BLaER1 treated with 17β-estradiol and CSF1 and Interleukin-3, amounts not matched to agents 10 nM and 100 nM (cell line): ENCODE measurements at regions not wholly inside any gene's neighbourhood (a gene's known extent, or its start where the extent isn't known, plus 50 kb on each side); places are given as distances from the start of the nearest gene placed in this dataset.
"Not testable (repeated sequence)": the region's sequence is repeated elsewhere in the genome, so short reads cannot be mapped to it uniquely, and the experiment has no call there.

Source experiments
- H3K27ac ChIP-seq, 11 experiments: shearing (Covaris generic); formaldehyde crosslinking; 2 replicates each; pipeline ENCODE4 v1.8.1; 2022
- H3K27me3 ChIP-seq, 11 experiments: shearing (Covaris generic); formaldehyde crosslinking; 2 replicates each; pipeline ENCODE4 v1.8.1; 2022
- H3K36me3 ChIP-seq, 11 experiments: shearing (Covaris generic); formaldehyde crosslinking; 2 replicates each; pipeline ENCODE4 v1.8.1; 2022
- H3K4me1 ChIP-seq, 10 experiments: shearing (Covaris generic); formaldehyde crosslinking; 2 replicates each; pipeline ENCODE4 v1.8.1; 2022
- H3K4me2 ChIP-seq, 11 experiments: shearing (Covaris generic); formaldehyde crosslinking; 2 replicates each; pipeline ENCODE4 v1.8.1; 2022
- H3K4me3 ChIP-seq, 10 experiments: shearing (Covaris generic); formaldehyde crosslinking; 2 replicates each; pipeline ENCODE4 v1.8.1; 2022
- H3K9ac ChIP-seq, 11 experiments: shearing (Covaris generic); formaldehyde crosslinking; 2 replicates each; pipeline ENCODE4 v1.8.1; 2022
- H3K9me3 ChIP-seq, 11 experiments: shearing (Covaris generic); formaldehyde crosslinking; replicated peaks in 1 of 11; 2 replicates each; pipeline ENCODE4 v1.8.1; 2022
- H4K20me1 ChIP-seq, 11 experiments: shearing (Covaris generic); formaldehyde crosslinking; 2 replicates each; pipeline ENCODE4 v1.8.1; 2022
- Cebpa-rat ChIP-seq, 11 experiments: shearing (Covaris generic); IDR thresholded peaks; 2 replicates each; pipeline ENCODE4 v1.8.1; 2022

DNA sequence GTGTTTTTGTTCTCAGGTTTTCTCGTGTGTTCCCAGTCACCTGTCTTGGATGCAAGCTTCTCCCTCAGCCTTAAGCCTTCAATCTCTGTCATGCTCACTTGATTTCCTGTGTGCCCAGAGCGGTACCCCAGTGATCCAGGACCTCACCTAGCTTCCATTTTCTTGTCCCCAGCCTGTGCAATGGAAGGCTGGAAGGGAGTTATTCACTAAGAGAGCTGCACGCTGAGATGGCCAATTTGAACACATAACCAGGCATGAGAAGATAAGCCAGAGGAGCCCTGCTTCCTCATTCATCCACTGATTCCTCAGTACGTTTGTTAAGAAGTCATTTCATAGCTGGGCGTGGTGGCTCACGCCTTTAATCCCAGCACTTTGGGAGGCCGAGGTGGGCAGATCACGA, 130.8 kb upstream of the SERPINE2 start:
- H3K4me3 ChIP-seq, result no peak overlapping the region

DNA sequence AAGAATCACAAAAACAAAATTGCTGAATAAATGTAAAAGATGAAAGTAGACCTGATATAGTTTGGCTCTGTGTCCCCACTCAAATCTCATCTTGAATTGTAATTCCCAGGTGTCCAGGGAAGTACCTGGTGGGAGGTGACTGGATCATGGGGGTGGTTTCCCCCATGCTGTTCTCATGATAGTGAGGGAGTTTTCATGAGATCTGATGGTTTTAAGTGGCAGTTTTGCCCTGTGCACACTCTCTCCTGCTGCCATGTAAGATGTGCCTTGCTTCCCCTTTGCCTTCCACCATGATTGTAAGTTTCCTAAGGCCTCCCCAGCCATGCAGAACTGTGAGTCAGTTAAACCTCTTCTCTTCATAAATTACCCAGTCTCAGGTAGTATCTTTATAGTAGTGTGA, 128.7 kb upstream of the SERPINE2 start:
- H3K4me1 ChIP-seq, H3K9ac ChIP-seq, H3K4me2 ChIP-seq, H3K36me3 ChIP-seq, H3K4me3 ChIP-seq, H3K27ac ChIP-seq, H4K20me1 ChIP-seq, H3K27me3 ChIP-seq: not testable (repeated sequence)
- H3K9me3 ChIP-seq, result peaks cover 0 to 25% (median 5%) of the 10 kb centered on the region in 11 experiments; a peak in 9 of 22 replicates

More for the DNA sequence above, 130.8 kb upstream of the SERPINE2 start:
- no peak overlapping the region for H3K27ac ChIP-seq
- TF ChIP-seq Cebpa-rat (IDR thresholded peaks at IDR 0.05), result no peak
- no peak overlapping the region for H3K9ac ChIP-seq
- H3K36me3 ChIP-seq, result no peaks in the 10 kb centered on the region
- H3K9me3 ChIP-seq, result peaks cover 0 to 16% (median 5%) of the 10 kb centered on the region in 11 experiments; a peak in 9 of 22 replicates
- H3K4me1 ChIP-seq, result peaks cover 0 to 21% (median 10%) of the 10 kb centered on the region in 10 experiments; a peak in 14 of 20 replicates
- H3K27me3 ChIP-seq, result no peaks in the 10 kb centered on the region
- H3K4me2 ChIP-seq, result no peak overlapping the region
- H4K20me1 ChIP-seq, result no peaks in the 10 kb centered on the region

DNA sequence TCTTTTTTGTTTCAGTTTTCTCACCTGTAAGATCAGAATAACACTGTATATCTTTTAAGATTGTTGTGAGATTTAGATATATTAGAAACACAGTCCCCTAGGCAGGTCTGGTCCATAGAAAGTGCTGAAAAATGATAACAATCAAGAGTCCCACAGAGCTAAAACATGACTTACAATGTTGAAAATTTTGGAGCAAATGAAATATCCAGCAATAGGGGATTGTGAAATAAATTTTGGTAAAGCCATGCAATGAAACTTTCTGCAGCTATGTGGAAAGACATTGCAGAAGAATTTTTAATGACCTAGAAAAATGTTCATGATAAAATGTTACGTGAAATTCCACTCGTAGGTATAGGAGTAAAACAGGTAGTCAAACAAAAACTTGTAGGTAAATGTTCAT, 127.6 kb upstream of the SERPINE2 start:
- Histone ChIP-seq H3K27me3 (no peaks in the 10 kb centered on the region), H3K9ac (no peak overlapping the region), H3K36me3 (no peaks in the 10 kb centered on the region), H3K27ac (no peak overlapping the region), H3K4me2 (no peak overlapping the region), H3K9me3 (peaks cover 0 to 25% (median 5%) of the 10 kb centered on the region in 11 experiments; a peak in 9 of 22 replicates), H4K20me1 (no peaks in the 10 kb centered on the region), H3K4me1 (no peaks in the 10 kb centered on the region), H3K4me3 (no peak overlapping the region)
- no peak for TF ChIP-seq Cebpa-rat (IDR thresholded peaks at IDR 0.05)

DNA sequence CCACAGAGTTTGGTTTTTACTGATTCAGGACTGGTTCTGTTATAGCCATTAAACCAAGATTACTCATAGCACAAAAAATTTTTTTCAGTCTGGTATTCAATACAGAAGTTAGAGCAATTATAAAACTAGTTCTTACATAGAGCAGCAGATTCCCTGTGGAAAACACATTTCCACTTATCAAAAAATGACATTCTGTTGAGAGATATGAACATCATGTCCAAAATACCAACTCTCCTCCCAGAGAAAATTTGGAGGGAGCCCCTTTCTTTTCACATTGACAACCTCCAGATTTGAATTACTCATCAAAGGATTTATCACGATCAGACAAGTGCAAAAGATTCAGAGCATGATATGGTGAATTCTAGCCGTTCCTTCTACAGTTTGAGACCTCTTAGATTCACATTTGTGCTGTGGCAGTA, 126.8 kb upstream of the SERPINE2 start:
- no peaks in the 10 kb centered on the region for H3K27me3 ChIP-seq
- no peaks in the 10 kb centered on the region for H3K36me3 ChIP-seq
- H3K27ac ChIP-seq, result no peak overlapping the region
- no peak overlapping the region for H3K4me3 ChIP-seq
- peaks cover 0 to 25% (median 5%) of the 10 kb centered on the region in 11 experiments; a peak in 9 of 22 replicates for H3K9me3 ChIP-seq
- H3K4me1 ChIP-seq, result no peaks in the 10 kb centered on the region
- no peak for TF ChIP-seq Cebpa-rat (IDR thresholded peaks at IDR 0.05)
- no peak overlapping the region for H3K4me2 ChIP-seq
- no peak overlapping the region for H3K9ac ChIP-seq
- H4K20me1 ChIP-seq, result no peaks in the 10 kb centered on the region

DNA sequence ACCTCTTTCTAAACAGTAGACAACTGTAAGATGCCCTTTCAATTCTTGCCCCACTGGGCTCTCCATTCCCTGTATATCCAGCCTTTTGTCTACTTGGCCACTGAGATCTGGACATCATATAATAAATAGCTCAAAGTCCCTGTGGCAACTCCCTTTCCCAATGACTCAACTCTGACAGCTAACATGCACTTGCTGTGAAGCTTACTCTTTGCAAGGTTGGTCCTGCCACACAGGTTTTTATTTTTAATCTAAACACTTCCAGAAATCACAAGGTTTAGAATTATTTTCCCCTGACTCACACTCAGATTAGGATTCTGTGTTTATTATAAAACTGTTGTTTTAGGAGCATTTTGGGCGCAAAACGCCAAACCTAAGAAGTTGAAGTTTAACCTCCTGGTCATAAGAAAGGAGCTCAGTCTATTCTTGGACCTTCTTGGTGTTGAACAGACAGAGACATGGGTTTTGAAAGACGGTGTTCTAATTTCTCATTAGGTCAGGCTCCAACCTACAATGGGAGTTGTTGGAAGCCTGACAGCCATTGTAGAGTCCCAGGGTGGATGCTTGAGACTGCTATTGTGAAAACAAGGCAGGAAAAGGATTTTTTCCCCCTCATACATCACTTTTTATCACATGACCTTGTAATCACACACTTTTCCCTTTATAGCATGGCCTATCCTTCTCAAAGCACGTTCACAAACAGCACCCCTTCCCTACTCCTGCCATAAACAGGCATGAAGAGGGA, 124.7 kb upstream of the SERPINE2 start:
- TF ChIP-seq Cebpa-rat (IDR thresholded peaks at IDR 0.05), result no peak
- peaks cover 0 to 24% (median 5%) of the 10 kb centered on the region in 11 experiments; a peak in 9 of 22 replicates for H3K9me3 ChIP-seq

DNA sequence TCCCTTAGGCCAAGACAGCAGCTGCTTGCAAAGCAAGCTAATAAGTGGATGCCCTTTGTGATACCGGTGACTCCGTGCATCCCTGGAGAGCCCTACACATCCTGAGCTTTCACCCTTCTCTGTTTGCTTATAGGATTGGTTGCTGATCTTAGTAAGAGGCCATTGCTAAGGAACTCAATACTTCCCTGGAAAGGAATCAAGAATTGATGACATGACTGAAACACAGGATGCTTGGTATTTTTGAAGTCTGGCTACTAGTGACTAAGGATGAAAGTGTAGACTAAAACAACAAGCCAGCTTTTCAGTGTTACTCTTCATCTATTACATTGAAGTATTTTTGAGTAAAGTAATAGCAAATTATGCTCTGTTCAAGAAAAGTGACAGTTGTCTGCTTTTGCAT, 123.0 kb upstream of the SERPINE2 start:
- Histone ChIP-seq H3K9me3 (peaks cover 0 to 9% (median 0%) of the 10 kb centered on the region in 11 experiments; a peak in 1 of 22 replicates), H4K20me1 (no peaks in the 10 kb centered on the region), H3K4me2 (no peak overlapping the region)

More for the DNA sequence above, 124.7 kb upstream of the SERPINE2 start:
- Histone ChIP-seq H3K4me3 (no peak overlapping the region), H3K4me1 (no peaks in the 10 kb centered on the region), H3K27ac (no peak overlapping the region), H3K4me2 (no peak overlapping the region), H3K27me3 (no peaks in the 10 kb centered on the region), H3K9ac (no peak overlapping the region), H3K36me3 (no peaks in the 10 kb centered on the region), H4K20me1 (no peaks in the 10 kb centered on the region)

DNA sequence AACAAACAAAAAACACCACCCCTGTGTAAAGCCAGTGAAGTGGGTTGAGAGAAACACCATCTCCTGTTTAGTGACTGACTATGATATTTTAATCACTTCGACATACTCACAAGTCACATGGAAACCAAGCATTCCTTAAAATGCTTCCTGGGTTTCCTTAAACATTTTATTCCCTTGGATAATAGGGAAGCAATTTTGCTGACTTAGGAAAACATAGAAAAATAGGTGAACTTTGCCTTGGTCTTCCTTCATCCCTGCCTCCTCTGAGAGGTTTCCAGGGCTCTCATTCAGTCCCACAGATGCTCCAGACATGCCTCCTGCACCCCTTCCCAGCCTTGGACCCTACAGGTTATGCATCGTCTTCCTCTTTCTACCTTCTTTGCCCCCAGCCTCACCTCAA, 122.6 kb upstream of the SERPINE2 start:
- H3K27ac ChIP-seq, result no peak overlapping the region
- H3K4me1 ChIP-seq, result no peaks in the 10 kb centered on the region
- no peaks in the 10 kb centered on the region for H3K36me3 ChIP-seq
- no peak for TF ChIP-seq Cebpa-rat (IDR thresholded peaks at IDR 0.05)
- no peak overlapping the region for H3K4me3 ChIP-seq
- H3K27me3 ChIP-seq, result no peaks in the 10 kb centered on the region
- no peak overlapping the region for H3K9ac ChIP-seq
- peaks cover 0 to 9% (median 0%) of the 10 kb centered on the region in 11 experiments; a peak in 1 of 22 replicates for H3K9me3 ChIP-seq
- H4K20me1 ChIP-seq, result no peaks in the 10 kb centered on the region
- no peak overlapping the region for H3K4me2 ChIP-seq

More for the DNA sequence above, 123.0 kb upstream of the SERPINE2 start:
- Histone ChIP-seq H3K36me3 (no peaks in the 10 kb centered on the region), H3K27ac (no peak overlapping the region), H3K4me3 (no peak overlapping the region), H3K27me3 (no peaks in the 10 kb centered on the region), H3K4me1 (no peaks in the 10 kb centered on the region), H3K9ac (no peak overlapping the region)
- no peak for TF ChIP-seq Cebpa-rat (IDR thresholded peaks at IDR 0.05)

DNA sequence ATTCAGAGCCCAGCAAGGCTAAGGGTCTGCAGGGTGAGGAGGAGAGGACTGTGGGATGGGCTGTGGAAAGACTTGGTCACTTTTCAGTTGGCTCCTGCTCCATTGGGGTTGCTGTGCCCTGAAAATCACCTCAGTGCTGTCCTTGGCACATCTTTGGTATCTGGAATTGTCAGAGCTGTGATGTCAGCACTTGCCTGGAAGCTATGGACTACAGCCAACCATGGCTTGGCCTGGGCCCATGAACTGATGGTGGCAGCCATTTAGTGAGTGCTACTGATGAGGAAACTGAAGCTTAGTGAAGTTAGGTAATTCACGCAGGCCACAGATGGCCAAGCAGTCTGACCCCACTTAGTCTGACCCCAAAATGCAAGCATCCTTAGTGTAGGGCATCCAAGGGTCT, 121.8 kb upstream of the SERPINE2 start:
- Histone ChIP-seq H3K9me3 (peaks cover 0 to 9% (median 0%) of the 10 kb centered on the region in 11 experiments; a peak in 1 of 22 replicates), H3K27me3 (no peaks in the 10 kb centered on the region), H4K20me1 (no peaks in the 10 kb centered on the region), H3K4me1 (no peaks in the 10 kb centered on the region), H3K4me2 (no peak overlapping the region), H3K9ac (no peak overlapping the region), H3K4me3 (no peak overlapping the region), H3K36me3 (no peaks in the 10 kb centered on the region), H3K27ac (no peak overlapping the region)
- TF ChIP-seq Cebpa-rat (IDR thresholded peaks at IDR 0.05), result no peak

DNA sequence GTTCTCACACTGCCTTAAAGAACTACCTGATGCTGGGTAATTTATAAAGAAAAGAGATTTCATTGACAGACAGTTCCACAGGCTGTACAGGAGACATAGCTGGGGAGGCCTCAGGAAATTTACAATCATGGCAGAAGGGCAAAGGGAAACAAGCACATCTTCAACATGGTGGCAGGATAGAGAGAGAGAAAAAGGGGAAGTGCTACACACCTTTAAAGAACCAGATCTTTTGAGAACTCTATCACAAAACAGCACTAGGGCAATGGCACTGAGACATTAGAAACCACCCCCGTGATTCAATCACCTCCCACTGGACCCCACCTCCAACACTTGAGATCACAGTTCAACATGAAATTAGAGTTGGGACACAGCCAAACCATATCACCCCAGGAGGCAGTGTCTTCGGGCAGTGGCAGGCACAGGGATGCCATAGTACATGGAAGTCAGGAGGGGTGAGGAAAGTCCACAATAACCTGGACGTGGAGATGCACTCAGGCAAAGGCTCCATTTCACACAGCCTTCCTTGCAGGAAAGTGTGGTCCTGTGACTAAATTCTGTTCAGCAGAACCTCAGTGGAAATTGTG, 120.4 kb upstream of the SERPINE2 start:
- Histone ChIP-seq H3K36me3 (no peaks in the 10 kb centered on the region), H3K4me2 (no peak overlapping the region), H3K27ac (no peak overlapping the region), H3K9me3 (peaks cover 0 to 9% (median 0%) of the 10 kb centered on the region in 11 experiments; a peak in 1 of 22 replicates), H4K20me1 (no peaks in the 10 kb centered on the region), H3K4me1 (no peaks in the 10 kb centered on the region), H3K9ac (no peak overlapping the region), H3K27me3 (peaks cover 0 to 5% (median 3%) of the 10 kb centered on the region in 11 experiments; a peak in 8 of 22 replicates), H3K4me3 (no peak overlapping the region)
- TF ChIP-seq Cebpa-rat (IDR thresholded peaks at IDR 0.05), result no peak
